ENCODE measurements at regions not wholly inside any gene's neighbourhood (a gene's known extent, or its start where the extent isn't known, plus 50 kb on each side); places are given as distances from the start of the nearest gene placed in this dataset.

GRCh38 chr4:78707268-78707667 lies 68.9 kb upstream of the BMP2K start:
- TF ChIP-seq CTCF (conservative IDR thresholded peaks at IDR 0.05; ENCODE audit: low read depth, low read length) (no peak), EZH2 (IDR thresholded peaks at IDR 0.05; ENCODE audit: low read length, unreplicated experiment) (no peak), EZH2phosphoT487 (IDR thresholded peaks at IDR 0.05; ENCODE audit: borderline replicate concordance, low read length) (no peak)
